IMR-90 (cell line): ENCODE measurements at regions not wholly inside any gene's neighbourhood (a gene's known extent, or its start where the extent isn't known, plus 50 kb on each side); places are given as distances from the start of the nearest gene placed in this dataset.

Source experiments
- ATAC-seq: fragments of 200-7000 bp; cut with Tn5 transposase; 2 replicates; pipeline ENCODE4 v1.9.1; 2020; ENCODE audit warnings: low read depth, mild to moderate bottlenecking, moderate library complexity
- BruUV-seq: library from RNA; stranded (reverse); fragments of 400-500 nt; replicated peaks from 2 replicates; lab custom pipeline; 2021; lab: Mats Ljungman, UMichigan
- CTCF ChIA-PET: fragments of 300-600 bp; formaldehyde crosslinking; extraction: SDS; loops from one replicate; lab custom pipeline; 2021; ENCODE audit warnings: antibody characterized with exemption; lab: Yijun Ruan, JAX
- POLR2A ChIA-PET: fragments of 300-600 bp; sonication (Branson Sonifier 250); formaldehyde crosslinking; loops from one replicate; lab custom pipeline; 2022; ENCODE audit warnings: antibody characterized with exemption; ENCODE audit not compliant: unreplicated experiment; lab: Charles Lee
- DNase-seq: peaks from one replicate; pipeline ENCODE4 v3.0.0; 2013
- H2AFZ ChIP-seq: replicated peaks from 2 replicates; pipeline ENCODE3; 2013; ENCODE audit warnings: low read length, mild to moderate bottlenecking; ENCODE audit not compliant: poor library complexity
- H2AK5ac ChIP-seq: 2 replicates; pipeline ENCODE4 v1.6.1; 2013; ENCODE audit warnings: low read depth, low read length, inconsistent platforms
- H2AK9ac ChIP-seq: replicated peaks from 2 replicates; pipeline ENCODE3; 2013; ENCODE audit warnings: mild to moderate bottlenecking, low read depth, low read length, moderate library complexity; ENCODE audit not compliant: poor library complexity
- H2BK120ac ChIP-seq: 2 replicates; pipeline ENCODE4 v1.6.1; 2013; ENCODE audit warnings: low read depth, low read length, inconsistent platforms
- H2BK15ac ChIP-seq: 3 replicates; pipeline ENCODE4 v1.6.1; 2013; ENCODE audit warnings: low read depth, low read length, inconsistent platforms
- H2BK20ac ChIP-seq: 2 replicates; pipeline ENCODE4 v1.6.1; 2013; ENCODE audit warnings: low read depth, mild to moderate bottlenecking, inconsistent platforms, low read length, moderate library complexity
- H2BK5ac ChIP-seq: 2 replicates; pipeline ENCODE4 v1.6.1; 2013; ENCODE audit warnings: mild to moderate bottlenecking, low read depth, low read length, inconsistent platforms; ENCODE audit not compliant: poor library complexity, severe bottlenecking
- H3K14ac ChIP-seq: replicated peaks from 2 replicates; pipeline ENCODE4 v1.6.1; 2013; ENCODE audit warnings: low read depth, low read length, inconsistent platforms
- H3K18ac ChIP-seq: 2 replicates; pipeline ENCODE4 v1.6.1; 2013; ENCODE audit warnings: low read depth, low read length, control low read depth
- H3K23ac ChIP-seq: 2 replicates; pipeline ENCODE4 v1.6.1; 2013; ENCODE audit warnings: low read depth, low read length, inconsistent platforms
- H3K27ac ChIP-seq: 2 replicates; pipeline ENCODE4 v1.5.1; 2013; ENCODE audit warnings: mild to moderate bottlenecking, control low read depth, low read length; ENCODE audit not compliant: insufficient read depth
- H3K27me3 ChIP-seq: 2 replicates; pipeline ENCODE4 v1.6.1; 2013; ENCODE audit warnings: low read length; ENCODE audit not compliant: control insufficient read depth, insufficient read depth
- H3K36me3 ChIP-seq: 2 replicates; pipeline ENCODE4 v1.6.1; 2013; ENCODE audit warnings: low read length, mixed read lengths; ENCODE audit not compliant: control insufficient read depth, insufficient read depth
- H3K4ac ChIP-seq: 2 replicates; pipeline ENCODE4 v1.6.1; 2013; ENCODE audit warnings: low read depth, low read length, inconsistent platforms
- H3K4me1 ChIP-seq: 2 replicates; pipeline ENCODE4 v1.6.1; 2013; ENCODE audit warnings: low read length, mixed read lengths; ENCODE audit not compliant: control insufficient read depth, insufficient read depth
- H3K4me2 ChIP-seq: 2 replicates; pipeline ENCODE4 v1.6.1; 2013; ENCODE audit warnings: low read depth, mild to moderate bottlenecking, control low read depth, low read length, moderate library complexity
- H3K4me3 ChIP-seq: 2 replicates; pipeline ENCODE4 v1.5.1; 2013; ENCODE audit warnings: low read depth, mild to moderate bottlenecking, control low read depth, low read length, moderate library complexity; ENCODE audit not compliant: insufficient read depth
- H3K56ac ChIP-seq: 2 replicates; pipeline ENCODE4 v1.6.1; 2013; ENCODE audit warnings: low read length, inconsistent platforms; ENCODE audit not compliant: insufficient read depth; ENCODE audit errors: extremely low read depth
- H3K79me1 ChIP-seq, 2 experiments: 2 replicates each; pipeline ENCODE4 v1.6.1; 2013; ENCODE audit warnings: low read length in 2 of 2, inconsistent platforms in 1 of 2, low read depth in 1 of 2
- H3K9ac ChIP-seq: 2 replicates; pipeline ENCODE4 v1.6.1; 2013; ENCODE audit warnings: low read depth, low read length, control low read depth
- H3K9me1 ChIP-seq: 2 replicates; pipeline ENCODE4 v1.6.1; 2013; ENCODE audit warnings: low read length, inconsistent platforms; ENCODE audit not compliant: insufficient read depth
- H3K9me3 ChIP-seq: 2 replicates; pipeline ENCODE4 v1.6.1; 2013; ENCODE audit warnings: low read length; ENCODE audit not compliant: control insufficient read depth, insufficient read depth
- H4K20me1 ChIP-seq: 2 replicates; pipeline ENCODE4 v1.6.1; 2013; ENCODE audit warnings: low read length, inconsistent platforms; ENCODE audit not compliant: insufficient read depth
- H4K5ac ChIP-seq: 2 replicates; pipeline ENCODE4 v1.6.1; 2013; ENCODE audit warnings: mild to moderate bottlenecking, low read depth, low read length, control low read depth
- H4K8ac ChIP-seq, 2 experiments: 2 replicates each; pipeline ENCODE4 v1.6.1; 2013; ENCODE audit warnings: low read depth in 2 of 2, low read length in 2 of 2, control low read depth in 1 of 2, inconsistent platforms in 1 of 2
- H4K91ac ChIP-seq: 2 replicates; pipeline ENCODE4 v1.6.1; 2013; ENCODE audit warnings: low read depth, low read length, inconsistent platforms; ENCODE audit not compliant: insufficient read depth
- BHLHE40 ChIP-seq: fragments of 150-350 bp; IDR thresholded peaks from 2 replicates; pipeline ENCODE4 v1.6.1; 2016; ENCODE audit warnings: mild to moderate bottlenecking, low read depth, low read length
- CEBPB ChIP-seq: IDR thresholded peaks from 2 replicates; pipeline ENCODE4 v1.6.1; 2012; ENCODE audit warnings: low read depth, low read length, improper control_type of control experiment
- CHD1 ChIP-seq: IDR thresholded peaks from 2 replicates; pipeline ENCODE4 v1.6.1; 2012; ENCODE audit warnings: low read depth, low read length, improper control_type of control experiment
- FOS ChIP-seq: fragments of 150-350 bp; IDR thresholded peaks from 2 replicates; pipeline ENCODE4 v1.6.1; 2016; ENCODE audit warnings: low read depth, low read length
- MAFK ChIP-seq: IDR thresholded peaks from 2 replicates; pipeline ENCODE4 v1.6.1; 2012; ENCODE audit warnings: low read depth, low read length, improper control_type of control experiment
- MAZ ChIP-seq: IDR thresholded peaks from 2 replicates; pipeline ENCODE4 v1.6.1; 2012; ENCODE audit warnings: low read depth, mild to moderate bottlenecking, low read length, improper control_type of control experiment, moderate library complexity, borderline replicate concordance
- MXI1 ChIP-seq: IDR thresholded peaks from 2 replicates; pipeline ENCODE4 v1.6.1; 2012; ENCODE audit warnings: low read depth, mild to moderate bottlenecking, low read length, moderate library complexity, borderline replicate concordance
- NFE2L2 ChIP-seq: fragments of 150-350 bp; IDR thresholded peaks from 2 replicates; pipeline ENCODE4 v1.6.1; 2016; ENCODE audit warnings: low read depth, mild to moderate bottlenecking, low read length
- POLR2A ChIP-seq: IDR thresholded peaks from 2 replicates; pipeline ENCODE4 v1.6.1; 2012; ENCODE audit warnings: mild to moderate bottlenecking, low read depth, low read length
- RAD21 ChIP-seq: IDR thresholded peaks from 2 replicates; pipeline ENCODE4 v1.6.1; 2012; ENCODE audit warnings: low read length, improper control_type of control experiment
- RFX5 ChIP-seq: IDR thresholded peaks from 2 replicates; pipeline ENCODE4 v1.8.0; 2012; ENCODE audit warnings: low read depth, mild to moderate bottlenecking, low read length, moderate library complexity
- SMC3 ChIP-seq: fragments of 150-350 bp; IDR thresholded peaks from 2 replicates; pipeline ENCODE4 v1.6.1; 2016; ENCODE audit warnings: low read depth, mild to moderate bottlenecking, antibody characterized with exemption, low read length, moderate library complexity
- WGBS, 2 experiments: methylation state at CpG; one replicate each; pipeline versions ENCODE4 v1.1.5 to v1.1.7; 2013; ENCODE audit warnings: missing lambda C conversion rate in 2 of 2; ENCODE audit not compliant: insufficient read length in 1 of 2; ENCODE audit errors: extremely low coverage in 2 of 2; 5-methylcytosine and 5-hydroxymethylcytosine counted together
- dilution Hi-C: fragments of 300-500 bp; cut with HindIII; formaldehyde crosslinking; loops from one replicate; pipeline ENCODE4 v1.14.3; 2018; ENCODE audit warnings: low sequenced_read_pairs; ENCODE audit not compliant: unreplicated experiment
- in situ Hi-C: fragments of 300-500 bp; cut with MboI; formaldehyde crosslinking; loops from 3 replicates; pipeline ENCODE4 v1.14.3; 2019; ENCODE audit warnings: low sequenced_read_pairs, inconsistent platforms, mixed read lengths
- intact Hi-C: fragments of 100-400 bp; cut with micrococcal nuclease; formaldehyde crosslinking; loops from 2 replicates; pipeline ENCODE4 v1.10.0; 2022
- TF ChIP-seq, protein P1 (sequence below): fragments of 150-350 bp; IDR thresholded peaks from 2 replicates; pipeline ENCODE4 v1.6.1; 2016; ENCODE audit warnings: low read depth, mild to moderate bottlenecking, low read length, moderate library complexity, borderline replicate concordance
- TF ChIP-seq, protein P2 (sequence below): fragments of 150-350 bp; IDR thresholded peaks from 2 replicates; pipeline ENCODE4 v1.6.1; 2017; ENCODE audit warnings: mild to moderate bottlenecking, antibody characterized with exemption, low read length, low read depth

GRCh38 chr2:147094077-147094476 is 750.8 kb upstream of the ACVR2A start:
- no peaks in the 10 kb centered on the region for H3K9me1 ChIP-seq
- no peak overlapping the region for H2BK20ac ChIP-seq
- 80% methylated on average over 1 of the region's 4 CpGs; no CpG with 5 or more reads in 1 of the 2 experiments for WGBS, 2 experiments
- H3K9me3 ChIP-seq = no peaks in the 10 kb centered on the region; the same call in 1 of the 2 replicates
- no peak for ATAC-seq
- no peak overlapping the region for H3K27ac ChIP-seq
- H3K18ac ChIP-seq = no peak overlapping the region
- H3K23ac ChIP-seq = no peak overlapping the region
- no peak overlapping the region for H2BK120ac ChIP-seq
- H2AK5ac ChIP-seq = no peak overlapping the region
- dilution Hi-C loops = no loop called here
- CTCF ChIA-PET = no interaction called here
- H3K56ac ChIP-seq = no peak overlapping the region
- H3K27me3 ChIP-seq = no peaks in the 10 kb centered on the region
- no peak overlapping the region for H3K4me2 ChIP-seq
- no peak overlapping the region for H3K4ac ChIP-seq
- no peak for TF ChIP-seq POLR2A
- no peak for TF ChIP-seq MAZ
- TF ChIP-seq CEBPB = no peak
- TF ChIP-seq RAD21 = no peak
- TF ChIP-seq, protein P1, sequence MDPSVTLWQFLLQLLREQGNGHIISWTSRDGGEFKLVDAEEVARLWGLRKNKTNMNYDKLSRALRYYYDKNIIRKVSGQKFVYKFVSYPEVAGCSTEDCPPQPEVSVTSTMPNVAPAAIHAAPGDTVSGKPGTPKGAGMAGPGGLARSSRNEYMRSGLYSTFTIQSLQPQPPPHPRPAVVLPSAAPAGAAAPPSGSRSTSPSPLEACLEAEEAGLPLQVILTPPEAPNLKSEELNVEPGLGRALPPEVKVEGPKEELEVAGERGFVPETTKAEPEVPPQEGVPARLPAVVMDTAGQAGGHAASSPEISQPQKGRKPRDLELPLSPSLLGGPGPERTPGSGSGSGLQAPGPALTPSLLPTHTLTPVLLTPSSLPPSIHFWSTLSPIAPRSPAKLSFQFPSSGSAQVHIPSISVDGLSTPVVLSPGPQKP = no peak
- no peak for TF ChIP-seq FOS
- no peak for TF ChIP-seq SMC3
- TF ChIP-seq BHLHE40 = no peak
- no peak for TF ChIP-seq MAFK
- no peak for TF ChIP-seq RFX5
- no peak for TF ChIP-seq CHD1
- TF ChIP-seq, protein P2, sequence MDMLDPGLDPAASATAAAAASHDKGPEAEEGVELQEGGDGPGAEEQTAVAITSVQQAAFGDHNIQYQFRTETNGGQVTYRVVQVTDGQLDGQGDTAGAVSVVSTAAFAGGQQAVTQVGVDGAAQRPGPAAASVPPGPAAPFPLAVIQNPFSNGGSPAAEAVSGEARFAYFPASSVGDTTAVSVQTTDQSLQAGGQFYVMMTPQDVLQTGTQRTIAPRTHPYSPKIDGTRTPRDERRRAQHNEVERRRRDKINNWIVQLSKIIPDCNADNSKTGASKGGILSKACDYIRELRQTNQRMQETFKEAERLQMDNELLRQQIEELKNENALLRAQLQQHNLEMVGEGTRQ = no peak
- no peak for TF ChIP-seq NFE2L2
- no peak for TF ChIP-seq MXI1
- BruUV-seq = no TSS peak
- intact Hi-C loops = no loop called here
- H3K36me3 ChIP-seq = no peaks in the 10 kb centered on the region
- H4K5ac ChIP-seq = no peak overlapping the region
- DNase-seq = no peak
- in situ Hi-C loops = loop anchor here (25.0 kb wide), 1 partner anchor 818 kb away; no protein-coding TSS in a partner anchor
- H3K14ac ChIP-seq = no peak overlapping the region
- no peak overlapping the region for H2AK9ac ChIP-seq
- H3K4me1 ChIP-seq = no peaks in the 10 kb centered on the region
- no peak overlapping the region for H3K9ac ChIP-seq
- H3K79me1 ChIP-seq = no peaks in the 10 kb centered on the region
- no peak overlapping the region for H2AFZ ChIP-seq
- no peak overlapping the region for H4K8ac ChIP-seq
- H4K20me1 ChIP-seq = no peaks in the 10 kb centered on the region
- H3K4me3 ChIP-seq = no peak overlapping the region
- POLR2A ChIA-PET = no interaction called here
- H4K91ac ChIP-seq = no peak overlapping the region
- H2BK5ac ChIP-seq = no peak overlapping the region
- H2BK15ac ChIP-seq = no peak overlapping the region
